GM12875 (cell line): ENCODE measurements at regions not wholly inside any gene's neighbourhood (a gene's known extent, or its start where the extent isn't known, plus 50 kb on each side); places are given as distances from the start of the nearest gene placed in this dataset.

Experiments used
- H3K4me3 ChIP-seq: one replicate; pipeline ENCODE4 v1.5.1; 2011; ENCODE audit warnings: low read depth, low read length, control low read depth
- TF ChIP-seq, protein P1 (sequence below): IDR thresholded peaks from 2 replicates; pipeline ENCODE4 v1.5.1; 2011; ENCODE audit warnings: low read depth, mild to moderate bottlenecking, control low read depth, inconsistent platforms, low read length, moderate library complexity, borderline replicate concordance; ENCODE audit not compliant: insufficient read depth

DNA sequence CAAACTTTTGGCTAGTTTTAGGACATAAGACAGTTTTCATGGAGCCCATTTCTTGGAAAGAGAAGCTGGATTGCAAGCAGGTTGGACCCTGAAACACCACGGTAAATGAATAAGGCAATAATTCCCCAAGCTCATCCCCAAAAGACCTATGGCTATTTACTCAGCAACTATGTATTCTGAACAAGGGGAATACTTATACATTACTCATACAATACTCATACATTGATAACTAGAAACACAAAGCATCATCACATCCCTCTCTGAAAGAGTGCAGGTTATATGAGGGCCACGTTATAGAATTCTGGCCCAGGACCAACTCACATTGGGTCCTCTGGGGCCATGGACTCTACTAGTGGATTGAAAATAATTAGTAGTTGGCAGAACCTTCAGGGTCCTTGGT lies 154.8 kb downstream of the TMX3 start:
- no peak overlapping the region for H3K4me3 ChIP-seq
- TF ChIP-seq, protein P1, sequence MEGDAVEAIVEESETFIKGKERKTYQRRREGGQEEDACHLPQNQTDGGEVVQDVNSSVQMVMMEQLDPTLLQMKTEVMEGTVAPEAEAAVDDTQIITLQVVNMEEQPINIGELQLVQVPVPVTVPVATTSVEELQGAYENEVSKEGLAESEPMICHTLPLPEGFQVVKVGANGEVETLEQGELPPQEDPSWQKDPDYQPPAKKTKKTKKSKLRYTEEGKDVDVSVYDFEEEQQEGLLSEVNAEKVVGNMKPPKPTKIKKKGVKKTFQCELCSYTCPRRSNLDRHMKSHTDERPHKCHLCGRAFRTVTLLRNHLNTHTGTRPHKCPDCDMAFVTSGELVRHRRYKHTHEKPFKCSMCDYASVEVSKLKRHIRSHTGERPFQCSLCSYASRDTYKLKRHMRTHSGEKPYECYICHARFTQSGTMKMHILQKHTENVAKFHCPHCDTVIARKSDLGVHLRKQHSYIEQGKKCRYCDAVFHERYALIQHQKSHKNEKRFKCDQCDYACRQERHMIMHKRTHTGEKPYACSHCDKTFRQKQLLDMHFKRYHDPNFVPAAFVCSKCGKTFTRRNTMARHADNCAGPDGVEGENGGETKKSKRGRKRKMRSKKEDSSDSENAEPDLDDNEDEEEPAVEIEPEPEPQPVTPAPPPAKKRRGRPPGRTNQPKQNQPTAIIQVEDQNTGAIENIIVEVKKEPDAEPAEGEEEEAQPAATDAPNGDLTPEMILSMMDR, result no peak

DNA sequence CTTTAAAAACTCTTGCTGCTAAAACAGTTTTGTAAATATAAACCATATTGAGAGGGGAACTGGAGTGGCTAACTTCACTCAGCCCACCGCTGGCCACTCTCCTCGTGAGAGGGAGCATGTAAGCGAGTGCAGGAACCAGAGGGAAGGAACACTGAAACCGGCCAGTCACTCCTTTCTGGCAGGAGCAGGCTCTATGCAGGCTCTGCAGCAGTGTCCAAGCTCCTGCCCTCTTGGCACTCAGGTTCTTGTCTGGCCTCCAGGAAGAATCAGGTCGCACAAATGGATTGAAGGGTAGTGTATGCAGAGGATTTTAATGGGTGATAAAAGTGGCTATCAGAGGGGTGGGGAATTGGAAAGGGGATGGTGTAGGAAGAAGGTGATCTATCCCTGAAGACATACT lies 157.7 kb downstream of the TMX3 start:
- TF ChIP-seq, protein P1, result no peak
- no peak overlapping the region for H3K4me3 ChIP-seq

DNA sequence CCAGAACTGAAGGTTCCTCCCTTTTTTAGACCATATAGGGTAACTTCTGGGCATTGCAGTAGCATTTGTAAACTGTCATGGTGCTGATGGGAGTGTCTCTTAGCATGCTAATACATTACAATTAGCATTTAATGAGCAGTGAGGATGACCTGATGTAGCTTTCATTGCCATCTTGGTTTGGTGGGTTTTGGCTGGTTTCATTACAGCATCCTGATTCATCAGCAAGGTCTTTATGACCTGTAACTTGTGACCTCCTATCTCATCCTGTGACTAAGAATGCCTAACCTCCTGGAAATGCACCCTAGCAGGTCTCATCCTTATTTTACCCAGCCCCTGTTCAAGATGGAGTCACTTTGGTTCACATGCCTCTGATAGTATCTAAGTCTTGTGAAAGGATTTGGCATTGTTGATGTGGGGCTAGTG lies 159.0 kb downstream of the TMX3 start:
- no peak overlapping the region for H3K4me3 ChIP-seq
- TF ChIP-seq, protein P1, result no peak

DNA sequence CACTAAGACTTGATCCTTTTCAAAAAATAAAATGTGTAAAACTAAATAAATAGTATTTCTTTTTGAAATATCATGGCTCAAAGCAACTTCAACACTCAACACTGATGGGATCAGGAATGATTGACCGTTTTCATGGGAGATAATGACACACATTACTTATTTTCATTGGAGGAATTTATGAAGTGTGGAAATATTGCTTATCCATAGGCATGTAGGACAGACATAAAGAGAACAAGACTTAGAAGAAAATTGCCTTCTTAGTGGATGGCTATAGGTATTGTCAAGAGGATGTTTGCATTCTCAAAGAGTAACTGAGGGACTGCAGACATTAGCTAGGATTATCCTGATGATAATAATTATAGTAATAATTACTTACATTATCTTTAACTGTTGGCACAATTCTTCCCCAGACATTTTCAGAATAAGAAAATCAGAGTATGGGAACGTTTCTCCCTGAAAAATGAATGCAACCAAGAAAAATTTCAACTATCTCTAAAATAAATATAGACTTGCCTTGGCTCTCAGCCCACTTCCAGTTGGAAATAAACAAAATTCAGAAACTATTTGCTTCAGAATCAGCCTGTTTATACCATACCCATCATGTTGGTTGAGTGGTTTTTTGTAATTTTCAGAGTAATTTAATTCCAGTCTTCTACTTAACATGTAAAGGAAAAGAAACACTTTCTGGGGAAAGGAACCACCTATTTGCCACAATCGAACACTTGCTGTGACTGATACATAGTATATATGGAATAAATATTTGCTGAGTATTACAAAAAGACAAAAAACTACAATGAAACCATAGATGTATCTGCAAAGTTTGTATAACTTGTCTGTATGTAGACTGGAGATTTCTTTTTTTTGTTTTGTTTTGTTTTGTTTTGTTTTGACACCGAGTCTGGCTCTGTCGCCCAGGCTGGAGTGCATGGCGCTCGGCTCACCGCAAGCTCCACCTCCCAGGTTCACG lies 165.7 kb downstream of the TMX3 start:
- no peak overlapping the region for H3K4me3 ChIP-seq
- TF ChIP-seq, protein P1, result no peak

DNA sequence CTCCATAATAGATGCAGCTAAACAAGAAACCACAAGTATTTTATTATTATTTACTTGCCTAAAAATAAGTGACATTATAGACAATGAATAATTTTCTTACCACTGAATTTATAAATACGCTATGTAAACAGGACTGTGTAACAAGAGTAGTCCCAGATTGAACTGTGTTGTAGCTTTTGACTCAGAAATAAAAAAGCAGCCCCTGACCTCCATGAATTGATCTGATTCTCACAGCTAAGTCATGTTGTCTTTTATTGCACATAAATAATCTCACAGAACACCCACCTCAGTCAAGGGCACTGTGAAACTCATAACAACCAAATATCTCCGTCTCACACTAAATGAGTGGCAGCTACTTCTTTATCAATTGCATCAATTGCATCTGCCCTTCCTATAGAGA lies 171.6 kb downstream of the TMX3 start:
- TF ChIP-seq, protein P1, result no peak
- no peak overlapping the region for H3K4me3 ChIP-seq

DNA sequence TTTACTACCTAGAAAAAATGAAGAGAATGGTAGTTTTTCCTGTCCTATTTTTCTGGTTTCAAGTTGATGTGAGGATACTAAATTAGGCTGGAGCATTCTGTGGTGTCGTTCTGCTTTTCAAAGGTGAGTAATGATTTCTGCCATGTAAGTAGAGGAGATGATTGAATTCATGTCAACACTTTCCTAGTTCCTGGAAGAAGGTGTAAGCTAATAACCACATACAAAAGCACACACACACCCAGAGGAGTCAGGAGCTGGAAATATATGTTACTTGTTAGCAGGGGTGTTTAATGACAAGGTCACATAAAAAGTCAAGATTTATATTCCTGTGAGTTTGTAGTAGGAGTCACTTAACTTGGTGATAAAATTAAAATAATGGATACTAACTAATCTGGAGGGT lies 172.1 kb downstream of the TMX3 start:
- TF ChIP-seq, protein P1, result no peak
- H3K4me3 ChIP-seq, result no peak overlapping the region

DNA sequence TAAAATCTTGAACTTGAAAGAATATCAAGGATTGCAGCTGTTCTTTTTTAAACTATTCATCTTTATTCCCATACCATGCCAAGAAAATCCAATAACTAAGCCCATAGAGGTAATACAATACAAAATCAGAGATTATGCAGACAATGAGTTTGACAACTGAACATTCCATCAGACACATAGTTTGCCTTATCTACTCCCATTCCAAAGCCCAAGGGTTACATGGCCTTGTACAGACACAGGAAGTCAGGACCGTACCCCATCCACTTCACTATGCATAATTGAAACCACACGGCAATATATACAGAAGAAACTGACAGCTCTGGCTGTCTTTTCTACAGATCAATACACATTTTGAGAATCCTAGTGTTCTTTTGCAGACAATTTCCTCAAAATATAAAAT lies 181.3 kb downstream of the TMX3 start:
- H3K4me3 ChIP-seq, result no peak overlapping the region
- TF ChIP-seq, protein P1, result no peak
